B cell (primary cell): ENCODE measurements at regions not wholly inside any gene's neighbourhood (a gene's known extent, or its start where the extent isn't known, plus 50 kb on each side); places are given as distances from the start of the nearest gene placed in this dataset.

Experiments
- EZH2 ChIP-seq: IDR thresholded peaks from 2 replicates; pipeline ENCODE4 v1.6.1; 2012; ENCODE audit warnings: borderline replicate concordance, low read depth, mild to moderate bottlenecking, moderate library complexity, low read length; ENCODE audit not compliant: insufficient read depth, poor library complexity, severe bottlenecking
- TF ChIP-seq, protein P1 (sequence below): fragments of 200-600 bp; IDR thresholded peaks from one replicate; pipeline ENCODE4 v1.8.0; 2022; ENCODE audit warnings: antibody characterized with exemption, mild to moderate bottlenecking

DNA sequence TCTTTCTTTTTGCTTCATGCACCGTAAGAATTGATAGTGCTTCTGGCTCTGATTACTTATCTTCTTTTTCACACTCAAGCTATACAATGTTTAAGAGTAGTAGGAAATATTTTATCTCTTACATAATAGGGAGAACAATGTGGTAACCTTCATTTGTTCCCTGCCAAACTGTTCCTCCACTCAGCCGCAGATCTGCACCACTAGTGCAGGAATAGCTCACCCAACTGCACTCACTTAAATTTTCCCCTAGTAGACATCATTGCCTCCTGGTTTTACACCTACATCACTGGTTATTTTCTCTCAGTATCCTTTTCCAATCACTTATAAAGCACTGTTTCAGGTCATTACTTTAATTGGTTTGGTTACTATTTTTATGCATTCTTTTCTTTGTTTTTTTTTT is 283.5 kb upstream of the ZNF804A start:
- TF ChIP-seq, protein P1, sequence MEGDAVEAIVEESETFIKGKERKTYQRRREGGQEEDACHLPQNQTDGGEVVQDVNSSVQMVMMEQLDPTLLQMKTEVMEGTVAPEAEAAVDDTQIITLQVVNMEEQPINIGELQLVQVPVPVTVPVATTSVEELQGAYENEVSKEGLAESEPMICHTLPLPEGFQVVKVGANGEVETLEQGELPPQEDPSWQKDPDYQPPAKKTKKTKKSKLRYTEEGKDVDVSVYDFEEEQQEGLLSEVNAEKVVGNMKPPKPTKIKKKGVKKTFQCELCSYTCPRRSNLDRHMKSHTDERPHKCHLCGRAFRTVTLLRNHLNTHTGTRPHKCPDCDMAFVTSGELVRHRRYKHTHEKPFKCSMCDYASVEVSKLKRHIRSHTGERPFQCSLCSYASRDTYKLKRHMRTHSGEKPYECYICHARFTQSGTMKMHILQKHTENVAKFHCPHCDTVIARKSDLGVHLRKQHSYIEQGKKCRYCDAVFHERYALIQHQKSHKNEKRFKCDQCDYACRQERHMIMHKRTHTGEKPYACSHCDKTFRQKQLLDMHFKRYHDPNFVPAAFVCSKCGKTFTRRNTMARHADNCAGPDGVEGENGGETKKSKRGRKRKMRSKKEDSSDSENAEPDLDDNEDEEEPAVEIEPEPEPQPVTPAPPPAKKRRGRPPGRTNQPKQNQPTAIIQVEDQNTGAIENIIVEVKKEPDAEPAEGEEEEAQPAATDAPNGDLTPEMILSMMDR = no peak
- no peak for TF ChIP-seq EZH2
